H9 (cell line): ENCODE measurements at regions not wholly inside any gene's neighbourhood (a gene's known extent, or its start where the extent isn't known, plus 50 kb on each side); places are given as distances from the start of the nearest gene placed in this dataset.

Experiments used
- DNase-seq: peaks from one replicate; pipeline ENCODE4 v3.0.0-alpha.2; 2017
- H2AFZ ChIP-seq: one replicate; pipeline ENCODE4 v1.6.1; 2013; ENCODE audit warnings: mild to moderate bottlenecking, low read length, control low read depth, moderate library complexity
- H2AK5ac ChIP-seq: 2 replicates; pipeline ENCODE4 v1.6.1; 2013; ENCODE audit warnings: low read length, control low read depth, mixed read lengths; ENCODE audit not compliant: insufficient read length
- H2BK120ac ChIP-seq: one replicate; pipeline ENCODE4 v1.6.1; 2013; ENCODE audit warnings: low read depth, mild to moderate bottlenecking, low read length, control low read depth, inconsistent platforms; ENCODE audit not compliant: poor library complexity, severe bottlenecking
- H2BK12ac ChIP-seq: 2 replicates; pipeline ENCODE4 v1.6.1; 2013; ENCODE audit warnings: low read length, control low read depth, mixed read lengths, low read depth; ENCODE audit not compliant: insufficient read length
- H2BK15ac ChIP-seq: 2 replicates; pipeline ENCODE4 v1.6.1; 2013; ENCODE audit warnings: low read depth, low read length, control low read depth
- H2BK20ac ChIP-seq: one replicate; pipeline ENCODE4 v1.6.1; 2013; ENCODE audit warnings: low read depth, mild to moderate bottlenecking, low read length, control low read depth, inconsistent platforms; ENCODE audit not compliant: poor library complexity, severe bottlenecking
- H2BK5ac ChIP-seq: 2 replicates; pipeline ENCODE4 v1.6.1; 2013; ENCODE audit warnings: low read length, control low read depth, mixed read lengths; ENCODE audit not compliant: insufficient read length
- H3K14ac ChIP-seq: 2 replicates; pipeline ENCODE4 v1.6.1; 2013; ENCODE audit warnings: low read length, control low read depth; ENCODE audit not compliant: insufficient read depth
- H3K18ac ChIP-seq: 2 replicates; pipeline ENCODE4 v1.6.1; 2013; ENCODE audit warnings: low read depth, mild to moderate bottlenecking, mixed read lengths, low read length, control low read depth; ENCODE audit not compliant: insufficient read length
- H3K23ac ChIP-seq: 2 replicates; pipeline ENCODE4 v1.6.1; 2013; ENCODE audit warnings: low read length, control low read depth, mixed read lengths, low read depth; ENCODE audit not compliant: insufficient read length
- H3K23me2 ChIP-seq: 2 replicates; pipeline ENCODE4 v1.6.1; 2013; ENCODE audit warnings: low read depth, mild to moderate bottlenecking, mixed read lengths, low read length, control low read depth; ENCODE audit not compliant: insufficient read length, poor library complexity, severe bottlenecking
- H3K27ac ChIP-seq: 2 replicates; pipeline ENCODE4 v1.5.1; 2013; ENCODE audit warnings: low read length, control low read depth, mixed read lengths, low read depth; ENCODE audit not compliant: insufficient read length
- H3K27me3 ChIP-seq: 2 replicates; pipeline ENCODE4 v1.6.1; 2013; ENCODE audit warnings: low read length, control low read depth, inconsistent platforms; ENCODE audit not compliant: insufficient read depth
- H3K4ac ChIP-seq: 2 replicates; pipeline ENCODE4 v1.6.1; 2013; ENCODE audit warnings: low read depth, mild to moderate bottlenecking, control low read depth, inconsistent platforms, low read length, moderate library complexity
- H3K4me1 ChIP-seq: 2 replicates; pipeline ENCODE4 v1.6.1; 2013; ENCODE audit warnings: low read length, control low read depth, inconsistent platforms; ENCODE audit not compliant: insufficient read depth
- H3K4me2 ChIP-seq: 2 replicates; pipeline ENCODE4 v1.6.1; 2013; ENCODE audit warnings: low read length, control low read depth, mixed read lengths; ENCODE audit not compliant: insufficient read length, insufficient read depth
- H3K56ac ChIP-seq: 2 replicates; pipeline ENCODE4 v1.6.1; 2013; ENCODE audit warnings: low read depth, mild to moderate bottlenecking, mixed read lengths, low read length, control low read depth; ENCODE audit not compliant: insufficient read length
- H3K79me1 ChIP-seq: 2 replicates; pipeline ENCODE4 v1.6.1; 2013; ENCODE audit warnings: low read depth, mild to moderate bottlenecking, moderate library complexity, low read length, control low read depth, inconsistent platforms; ENCODE audit not compliant: insufficient read depth, poor library complexity, severe bottlenecking
- H3K79me2 ChIP-seq: 2 replicates; pipeline ENCODE4 v1.6.1; 2013; ENCODE audit warnings: low read length, control low read depth, inconsistent platforms; ENCODE audit not compliant: insufficient read depth
- H3K9ac ChIP-seq: 2 replicates; pipeline ENCODE4 v1.6.1; 2013; ENCODE audit warnings: low read length, control low read depth, mixed read lengths; ENCODE audit not compliant: insufficient read length; ENCODE audit errors: extremely low read depth
- H3K9me3 ChIP-seq: one replicate; pipeline ENCODE4 v1.6.1; 2013; ENCODE audit warnings: low read depth, low read length, inconsistent platforms; ENCODE audit not compliant: control insufficient read depth
- H3T11ph ChIP-seq: one replicate; pipeline ENCODE4 v1.6.1; 2013; ENCODE audit warnings: mild to moderate bottlenecking, low read length, control low read depth, inconsistent platforms
- H4K20me1 ChIP-seq: one replicate; pipeline ENCODE4 v1.6.1; 2013; ENCODE audit not compliant: control insufficient read depth, insufficient read length, insufficient read depth
- H4K5ac ChIP-seq: 2 replicates; pipeline ENCODE4 v1.6.1; 2013; ENCODE audit warnings: low read depth, mild to moderate bottlenecking, mixed read lengths, low read length, control low read depth; ENCODE audit not compliant: insufficient read length
- H4K8ac ChIP-seq: replicated peaks from 2 replicates; pipeline ENCODE4 v1.6.1; 2013; ENCODE audit warnings: low read length, control low read depth, mixed read lengths, low read depth; ENCODE audit not compliant: insufficient read length
- H4K91ac ChIP-seq: 2 replicates; pipeline ENCODE4 v1.6.1; 2013; ENCODE audit warnings: low read depth, mild to moderate bottlenecking, moderate library complexity, mixed read lengths, low read length, control low read depth; ENCODE audit not compliant: insufficient read length
- H3K27ac Mint-ChIP-seq, 3 experiments: 2 replicates in 2 of 3; 3 replicates in 1 of 3; pipeline ENCODE4 v1.8.0; 2020 to 2021; ENCODE audit warnings: mixed read lengths in 3 of 3, mild to moderate bottlenecking in 1 of 3, moderate library complexity in 1 of 3
- H3K27me3 Mint-ChIP-seq: 2 replicates; pipeline ENCODE4 v1.8.0; 2021; ENCODE audit warnings: low read depth, mild to moderate bottlenecking, moderate library complexity, mixed read lengths
- H3K36me3 Mint-ChIP-seq, 3 experiments: 2 replicates in 2 of 3; 3 replicates in 1 of 3; pipeline ENCODE4 v1.8.0; 2020 to 2021; ENCODE audit warnings: low read depth in 3 of 3, mixed read lengths in 3 of 3; ENCODE audit not compliant: insufficient read depth in 1 of 3
- H3K4me1 Mint-ChIP-seq, 2 experiments: 2 replicates each; pipeline ENCODE4 v1.8.0; 2020; ENCODE audit warnings: mixed read lengths in 2 of 2
- H3K4me3 Mint-ChIP-seq, 2 experiments: 2 replicates in 1 of 2; 3 replicates in 1 of 2; pipeline ENCODE4 v1.8.0; 2020 to 2021; ENCODE audit warnings: mild to moderate bottlenecking in 2 of 2, mixed read lengths in 2 of 2, moderate library complexity in 1 of 2
- H3K9me3 Mint-ChIP-seq, 2 experiments: 2 replicates in 1 of 2; 3 replicates in 1 of 2; pipeline ENCODE4 v1.8.0; 2020; ENCODE audit warnings: mild to moderate bottlenecking in 2 of 2, mixed read lengths in 2 of 2, moderate library complexity in 1 of 2
- CTCF ChIP-seq: fragments of 200-600 bp; sonication (generic); conservative IDR thresholded peaks from 3 replicates; pipeline ENCODE4 v1.8.0; 2021; ENCODE audit warnings: antibody characterized with exemption, mild to moderate bottlenecking
- WGBS: extraction: QIAGEN DNeasy Blood & Tissue Kit; methylation state at CpG from one replicate; pipeline ENCODE4 v1.1.7; 2013; ENCODE audit warnings: missing lambda C conversion rate, low lambda C conversion rate, mixed read lengths; ENCODE audit not compliant: insufficient read length; ENCODE audit errors: extremely low coverage; 5-methylcytosine and 5-hydroxymethylcytosine counted together

- Histone ChIP-seq H2BK12ac (no peak overlapping the region), H3K4me2 (no peak overlapping the region), H3K27ac (no peak overlapping the region), H3K23ac (no peak overlapping the region), H4K8ac (no peak overlapping the region), H4K20me1 (no peaks in the 10 kb centered on the region), H3K9me3 (no peaks in the 10 kb centered on the region), H4K5ac (no peak overlapping the region), H3K4ac (no peak overlapping the region), H3K14ac (no peak overlapping the region), H3K23me2 (no peaks in the 10 kb centered on the region), H2BK15ac (no peak overlapping the region), H2BK120ac (no peak overlapping the region), H2BK5ac (no peak overlapping the region), H2AFZ (no peak overlapping the region), H3K18ac (no peak overlapping the region), H2AK5ac (no peak overlapping the region), H3K56ac (no peak overlapping the region), H3T11ph (no peak overlapping the region), H3K27me3 (no peaks in the 10 kb centered on the region), H3K79me2 (no peaks in the 10 kb centered on the region), H4K91ac (no peak overlapping the region), H3K79me1 (no peaks in the 10 kb centered on the region), H3K4me1 (no peaks in the 10 kb centered on the region), H3K9ac (no peak overlapping the region), H2BK20ac (no peak overlapping the region)
- Mint-ChIP-seq H3K9me3 (no peaks in the 10 kb centered on the region), H3K27ac (no peak overlapping the region), H3K4me3 (no peak overlapping the region), H3K36me3 (no peaks in the 10 kb centered on the region), H3K27me3 (no peaks in the 10 kb centered on the region), H3K4me1 (peaks cover 2 to 3% of the 10 kb centered on the region in 2 experiments; a peak in 1 of 4 replicates)
- WGBS = no CpG with 5 or more reads among the region's 8 CpGs
- DNase-seq = no peak
- no peak for TF ChIP-seq CTCF
These were observed 252.7 kb downstream of the NEBL start for GRCh38 chr10:20644421-20644820.
